LoVo (cell line): ENCODE measurements at regions not wholly inside any gene's neighbourhood (a gene's known extent, or its start where the extent isn't known, plus 50 kb on each side); places are given as distances from the start of the nearest gene placed in this dataset.
"Not testable (repeated sequence)": the region's sequence is repeated elsewhere in the genome, so short reads cannot be mapped to it uniquely, and the experiment has no call there.

Experiments
- DNase-seq: peaks from one replicate; pipeline ENCODE4 v3.0.0-alpha.2; 2016; ENCODE audit warnings: low spot score

DNA sequence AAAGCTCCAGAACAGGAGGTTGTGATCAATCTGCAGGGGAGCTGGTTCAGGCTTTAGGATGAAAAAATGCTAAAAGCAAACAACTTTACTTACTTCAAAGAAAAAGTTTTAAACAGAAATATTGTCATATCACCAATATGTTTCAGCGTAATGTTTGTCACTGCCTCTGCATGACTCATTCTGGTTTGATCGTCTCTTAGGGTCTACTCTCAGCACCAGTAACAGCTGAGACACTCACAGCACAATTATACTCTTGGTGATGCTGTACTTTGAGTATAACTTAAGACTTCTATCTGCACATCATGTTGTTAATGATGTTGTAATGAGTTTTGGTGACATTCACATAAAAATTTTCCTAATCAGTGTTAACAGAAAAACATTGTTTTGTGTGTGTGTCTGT lies 665.4 kb downstream of the EPM2A start:
- DNase-seq = no peak

DNA sequence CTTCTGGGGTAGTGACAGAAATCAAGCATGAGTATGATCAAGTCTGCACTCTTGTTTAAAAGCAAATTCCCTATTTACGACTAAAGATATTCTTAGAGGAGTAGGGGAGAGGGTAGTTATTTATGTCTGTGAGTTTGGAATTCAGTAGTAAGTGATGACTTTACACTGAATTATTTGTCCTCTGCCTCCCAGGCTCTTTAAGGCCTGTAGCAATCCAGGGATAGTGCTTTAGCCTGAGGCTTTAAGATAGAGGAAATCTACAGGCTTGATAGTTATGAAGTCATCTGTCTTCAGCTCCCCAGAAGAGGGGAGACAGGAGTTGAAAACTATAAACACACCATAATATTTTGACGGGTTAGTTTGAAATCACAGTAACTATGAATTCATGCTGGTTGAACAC lies 664.5 kb downstream of the EPM2A start:
- DNase-seq = no peak

DNA sequence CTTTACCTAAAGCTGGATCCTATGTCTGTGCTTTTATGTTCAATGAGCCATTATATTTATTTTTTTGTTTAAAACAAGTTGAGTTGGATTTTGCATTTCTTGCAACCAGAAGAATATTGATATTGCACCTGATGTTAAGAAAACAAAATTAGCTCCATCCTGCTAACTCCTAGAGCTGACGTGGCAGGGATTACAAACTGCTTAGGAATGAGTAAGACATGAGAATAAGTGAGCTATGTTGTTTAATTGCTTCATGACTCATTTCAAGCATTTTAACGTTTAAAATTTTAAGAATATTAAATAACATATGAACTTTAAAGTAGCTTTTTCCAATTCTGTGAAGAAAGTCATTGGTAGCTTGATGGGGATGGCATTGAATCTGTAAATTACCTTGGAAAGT lies 663.5 kb downstream of the EPM2A start:
- DNase-seq = no peak

- DNase-seq = no peak
Observed at GRCh38 chr6:145073811-145074210, 661.5 kb downstream of the EPM2A start.

- DNase-seq = no peak
Observed at GRCh38 chr6:145074805-145075204, 660.5 kb downstream of the EPM2A start.

- DNase-seq = no peak
Observed at GRCh38 chr6:145075425-145075824, 659.9 kb downstream of the EPM2A start.

DNA sequence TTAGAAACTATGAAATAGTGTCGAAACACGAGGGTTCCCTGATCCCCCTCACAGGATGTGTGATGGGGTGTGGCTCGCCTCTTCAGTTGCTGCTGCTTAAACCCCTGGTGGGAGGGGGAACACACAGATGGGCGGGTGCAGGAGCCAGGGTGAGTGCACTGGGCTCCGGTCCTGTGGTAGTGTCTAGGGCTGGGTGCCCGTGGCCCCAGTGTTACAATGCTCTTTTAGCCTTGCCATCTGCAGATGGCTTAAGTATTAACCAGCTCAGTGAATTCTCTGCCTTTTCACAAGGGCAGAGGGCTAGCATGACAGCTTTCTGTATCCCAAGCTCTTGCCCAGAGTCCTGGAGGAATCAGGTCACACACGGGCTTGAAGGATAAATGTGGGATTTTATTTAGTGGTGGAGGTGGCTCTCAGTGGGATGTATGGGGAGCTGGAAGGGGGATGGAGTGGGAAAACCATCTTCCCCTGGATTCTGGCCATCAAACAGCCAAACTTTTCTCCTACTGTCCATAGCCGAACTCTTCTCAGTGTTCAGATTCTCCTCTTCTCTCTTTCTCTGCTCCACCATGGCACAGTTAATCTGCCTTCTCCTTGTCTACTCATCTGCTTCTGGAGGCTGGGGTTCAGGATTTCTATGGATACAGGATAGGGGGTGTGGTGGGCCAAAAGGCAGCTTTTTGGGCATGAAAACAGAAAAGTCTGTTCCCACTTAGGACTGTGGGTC lies 659.0 kb downstream of the EPM2A start:
- no peak for DNase-seq

GRCh38 chr6:145077382-145077781 lies 657.9 kb downstream of the EPM2A start:
- DNase-seq = no peak

GRCh38 chr6:145080651-145081050 lies 654.7 kb downstream of the EPM2A start:
- DNase-seq = no peak

DNA sequence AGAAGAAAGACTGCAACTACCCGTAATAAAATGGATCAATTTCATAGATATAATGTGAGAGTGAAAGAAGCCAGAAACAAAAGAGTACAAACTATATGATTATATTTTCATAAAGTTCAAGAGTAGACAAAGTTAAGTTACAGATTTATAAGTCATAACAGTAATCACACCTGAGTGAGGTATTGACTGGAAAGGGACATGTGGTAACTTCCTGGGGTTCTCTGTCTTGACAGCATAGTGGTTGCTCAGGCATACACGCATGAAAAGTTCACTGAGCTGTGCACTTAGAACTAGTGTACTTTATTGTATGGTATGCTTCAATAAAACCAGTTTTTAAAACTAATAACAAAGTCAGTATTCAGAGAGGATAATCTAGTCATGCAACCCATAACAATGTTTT lies 653.6 kb downstream of the EPM2A start:
- DNase-seq = no peak

- DNase-seq = no peak
Observed at GRCh38 chr6:145082359-145082758, 653.0 kb downstream of the EPM2A start.

- no peak for DNase-seq
Observed at GRCh38 chr6:145086197-145086596, 649.1 kb downstream of the EPM2A start.

GRCh38 chr6:145087034-145087433 lies 648.3 kb downstream of the EPM2A start:
- DNase-seq = no peak

GRCh38 chr6:145090801-145091585 lies 644.3 kb downstream of the EPM2A start:
- no peak for DNase-seq

- DNase-seq = no peak
Observed at GRCh38 chr6:145091586-145092142, 643.7 kb downstream of the EPM2A start.

DNA sequence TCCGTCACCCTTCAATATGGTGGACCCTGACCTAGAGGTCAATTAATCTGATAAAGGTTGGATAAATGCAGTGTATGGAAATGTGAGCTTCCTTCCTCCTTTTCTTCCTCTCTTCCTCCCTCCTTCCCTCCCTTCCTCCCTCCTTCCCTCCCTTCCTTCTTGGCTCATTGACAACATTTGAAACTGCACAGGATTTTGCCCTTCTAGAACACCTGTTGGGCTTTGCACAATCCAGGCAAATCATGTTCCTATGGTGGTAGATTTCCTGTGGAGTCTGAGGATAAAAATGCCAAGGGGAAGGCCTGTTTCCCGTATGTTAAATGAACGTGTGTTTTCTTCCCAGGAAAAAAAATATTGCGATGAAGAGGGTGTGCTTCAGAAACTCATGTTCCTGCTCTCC lies 642.8 kb downstream of the EPM2A start:
- no peak for DNase-seq

DNA sequence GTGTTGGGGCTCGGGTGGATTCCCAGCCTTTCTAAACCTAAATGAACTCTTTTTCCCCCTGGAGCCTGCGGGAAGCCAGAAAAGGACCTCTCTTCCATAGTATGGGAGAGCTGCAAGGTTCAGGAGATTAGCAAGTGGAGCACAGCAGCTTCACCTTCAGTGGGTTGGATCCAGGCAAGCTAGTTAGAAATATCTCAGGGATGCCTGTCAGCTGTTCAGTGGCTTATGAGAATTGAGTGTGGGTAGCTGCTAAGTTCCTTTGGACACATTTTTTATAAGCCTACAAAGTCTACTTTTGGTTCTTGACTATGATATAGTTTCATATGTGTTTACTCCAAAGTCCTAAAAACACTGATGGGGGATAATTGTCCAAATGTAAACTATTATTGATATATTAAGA lies 642.1 kb downstream of the EPM2A start:
- no peak for DNase-seq

- DNase-seq = peak; percentile 28
Observed at GRCh38 chr6:145096846-145097245, 638.5 kb downstream of the EPM2A start.

GRCh38 chr6:145098127-145098526 lies 637.2 kb downstream of the EPM2A start:
- DNase-seq = not testable (repeated sequence)

- no peak for DNase-seq
Observed at GRCh38 chr6:145099713-145100112, 635.6 kb downstream of the EPM2A start.

- DNase-seq = peak; percentile 12
Observed at GRCh38 chr6:145110109-145110508, 625.2 kb downstream of the EPM2A start.

GRCh38 chr6:145111407-145111806 lies 623.9 kb downstream of the EPM2A start:
- not testable (repeated sequence) for DNase-seq

DNA sequence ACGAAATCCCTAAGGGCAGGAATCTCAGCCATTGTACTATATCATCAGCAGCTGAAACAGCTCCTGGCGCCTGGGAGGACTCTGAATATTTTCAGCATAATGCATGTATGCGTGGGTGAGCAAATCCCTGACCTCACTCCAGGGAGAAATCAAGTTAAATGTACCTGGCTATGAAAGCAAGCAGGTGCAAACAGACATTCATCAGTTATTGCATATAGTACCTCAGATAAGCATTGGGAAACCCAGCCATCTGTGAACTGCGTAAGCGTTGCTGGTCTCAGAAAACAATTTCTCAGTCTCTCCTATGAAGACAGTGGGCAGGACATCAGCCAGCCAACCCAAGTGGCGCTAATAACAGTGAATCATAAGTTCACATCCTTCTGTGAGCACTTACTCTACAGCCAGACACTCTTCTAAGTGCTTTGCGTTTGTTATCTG lies 622.6 kb downstream of the EPM2A start:
- DNase-seq = no peak
